Adrenal gland (tissue), 5 donors: ENCODE measurements at regions not wholly inside any gene's neighbourhood (a gene's known extent, or its start where the extent isn't known, plus 50 kb on each side); places are given as distances from the start of the nearest gene placed in this dataset.

Experiments used
- POLR2A ChIP-seq, 2 donors: fragments of 450-650 bp; IDR thresholded peaks; one replicate each; pipeline ENCODE4 v1.6.1; 2017; ENCODE audit warnings: antibody characterized with exemption in 2 of 2, mild to moderate bottlenecking in 2 of 2, moderate library complexity in 1 of 2
- TF ChIP-seq, protein P1 (sequence below), 6 experiments: fragments of 450-650 bp in 4 of 6; fragments of 200-600 bp in 2 of 6; sonication (generic) in 1 of 6; IDR thresholded peaks; 1 replicate in 5 of 6; 2 replicates in 1 of 6; pipeline versions ENCODE4 v1.5.1 to v1.8.0; 2016 to 2021; ENCODE audit warnings: antibody characterized with exemption in 6 of 6, mild to moderate bottlenecking in 2 of 6, moderate library complexity in 1 of 6
- donor health status: DM: no; HTN: no; CAD: no.

DNA sequence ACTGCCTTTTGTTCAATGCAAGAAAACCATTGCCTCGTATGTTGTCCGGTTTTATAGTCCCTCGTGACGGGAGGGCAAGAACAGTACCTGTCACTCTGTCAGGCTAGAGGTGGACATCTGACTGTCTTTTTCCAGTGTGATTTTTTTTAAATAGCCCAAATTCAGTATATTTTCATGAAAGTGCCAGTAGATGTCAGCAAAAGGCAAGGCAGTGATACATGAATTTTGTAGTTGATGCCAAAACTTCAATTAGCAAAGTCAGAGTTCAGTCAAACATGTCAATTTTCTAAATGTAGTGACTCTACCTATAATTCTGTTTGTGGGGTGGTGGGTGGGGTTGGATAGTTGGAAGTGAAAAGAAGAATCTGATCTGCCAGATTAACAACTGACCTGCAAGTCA lies 296.0 kb upstream of the MC4R start:
- TF ChIP-seq, protein P1, sequence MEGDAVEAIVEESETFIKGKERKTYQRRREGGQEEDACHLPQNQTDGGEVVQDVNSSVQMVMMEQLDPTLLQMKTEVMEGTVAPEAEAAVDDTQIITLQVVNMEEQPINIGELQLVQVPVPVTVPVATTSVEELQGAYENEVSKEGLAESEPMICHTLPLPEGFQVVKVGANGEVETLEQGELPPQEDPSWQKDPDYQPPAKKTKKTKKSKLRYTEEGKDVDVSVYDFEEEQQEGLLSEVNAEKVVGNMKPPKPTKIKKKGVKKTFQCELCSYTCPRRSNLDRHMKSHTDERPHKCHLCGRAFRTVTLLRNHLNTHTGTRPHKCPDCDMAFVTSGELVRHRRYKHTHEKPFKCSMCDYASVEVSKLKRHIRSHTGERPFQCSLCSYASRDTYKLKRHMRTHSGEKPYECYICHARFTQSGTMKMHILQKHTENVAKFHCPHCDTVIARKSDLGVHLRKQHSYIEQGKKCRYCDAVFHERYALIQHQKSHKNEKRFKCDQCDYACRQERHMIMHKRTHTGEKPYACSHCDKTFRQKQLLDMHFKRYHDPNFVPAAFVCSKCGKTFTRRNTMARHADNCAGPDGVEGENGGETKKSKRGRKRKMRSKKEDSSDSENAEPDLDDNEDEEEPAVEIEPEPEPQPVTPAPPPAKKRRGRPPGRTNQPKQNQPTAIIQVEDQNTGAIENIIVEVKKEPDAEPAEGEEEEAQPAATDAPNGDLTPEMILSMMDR (IDR thresholded peaks at IDR 0.05) = no peak
- no peak for TF ChIP-seq POLR2A (IDR thresholded peaks at IDR 0.05)
